HepG2 (cell line): ENCODE measurements at regions not wholly inside any gene's neighbourhood (a gene's known extent, or its start where the extent isn't known, plus 50 kb on each side); places are given as distances from the start of the nearest gene placed in this dataset.

Experiments used
- ATAC-seq: fragments of 200-7000 bp; cut with Tn5 transposase; 3 replicates; pipeline ENCODE4 v1.9.1; 2020; ENCODE audit warnings: mild to moderate bottlenecking, moderate library complexity
- BruUV-seq: library from RNA; stranded (reverse); fragments of 400-500 nt; replicated peaks from 2 replicates; lab custom pipeline; 2021; lab: Mats Ljungman, UMichigan
- CTCF ChIA-PET: fragments of 300-600 bp; formaldehyde crosslinking; extraction: SDS; loops from one replicate; lab custom pipeline; 2021; ENCODE audit warnings: low total read pairs, inconsistent platforms, low intra/inter-chr PET ratio; lab: Yijun Ruan, JAX
- POLR2A ChIA-PET: fragments of 350-600 bp; sonication (Branson Sonifier 250); formaldehyde crosslinking; loops from one replicate; lab custom pipeline; 2020; ENCODE audit warnings: antibody characterized with exemption, inconsistent platforms; lab: Yijun Ruan, JAX
- DNase-seq: peaks from one replicate; pipeline ENCODE4 v3.0.0-alpha.2; 2015; ENCODE audit warnings: low spot score
- FAIRE-seq: peaks from 3 replicates; lab custom pipeline; 2011; peaks lifted over from hg19 to GRCh38; lab: Jason Lieb, UNC
- H2AFZ ChIP-seq: one replicate; pipeline ENCODE4 v1.6.1; 2011; ENCODE audit warnings: low read length, inconsistent platforms
- H3K27ac ChIP-seq: fragments of 300-600 bp; 3 replicates; pipeline ENCODE4 v1.8.0; 2011; ENCODE audit warnings: mixed run types, mild to moderate bottlenecking, mixed read lengths, low read length, inconsistent platforms; ENCODE audit not compliant: insufficient read depth; ENCODE audit errors: extremely low read length
- H3K27me3 ChIP-seq, 2 experiments: fragments of 200-600 bp in 1 of 2; 2 replicates in 1 of 2; 3 replicates in 1 of 2; pipeline versions ENCODE4 v1.6.0 to v1.8.0; 2011; ENCODE audit warnings: low read length in 2 of 2, mild to moderate bottlenecking in 2 of 2, moderate library complexity in 2 of 2, inconsistent platforms in 1 of 2; ENCODE audit not compliant: insufficient read depth in 2 of 2, control insufficient read depth in 1 of 2
- H3K36me3 ChIP-seq, 2 experiments: fragments of 200-600 bp in 1 of 2; replicated peaks in 1 of 2; 2 replicates in 1 of 2; 3 replicates in 1 of 2; pipeline versions ENCODE4 v1.5.1 to v1.8.0; 2011; ENCODE audit warnings: low read length in 2 of 2, inconsistent platforms in 1 of 2; ENCODE audit not compliant: insufficient read depth in 2 of 2, control insufficient read depth in 1 of 2
- H3K4me1 ChIP-seq: 2 replicates; pipeline ENCODE4 v1.5.1; 2012; ENCODE audit warnings: low read length, inconsistent platforms; ENCODE audit not compliant: insufficient read depth
- H3K4me2 ChIP-seq: 2 replicates; pipeline ENCODE4 v1.6.0; 2011; ENCODE audit warnings: low read depth, low read length, inconsistent platforms
- H3K4me3 ChIP-seq, 3 experiments: fragments of 200-600 bp in 1 of 3; sonication (generic), shearing (Covaris generic) in 1 of 3; replicated peaks in 1 of 3; 2 replicates each; pipeline ENCODE4 v1.5.1; 2011 to 2016; ENCODE audit warnings: low read length in 3 of 3, inconsistent platforms in 2 of 3, low read depth in 2 of 3, mild to moderate bottlenecking in 2 of 3, control low read depth in 1 of 3, mixed read lengths in 1 of 3; ENCODE audit not compliant: insufficient read depth in 1 of 3
- H3K79me2 ChIP-seq: one replicate; pipeline ENCODE4 v1.6.1; 2011; ENCODE audit warnings: low read length, inconsistent platforms; ENCODE audit not compliant: insufficient read depth
- H3K9ac ChIP-seq: 2 replicates; pipeline ENCODE4 v1.6.0; 2011; ENCODE audit warnings: mild to moderate bottlenecking, low read depth, low read length, inconsistent platforms; ENCODE audit not compliant: insufficient read depth
- H3K9me3 ChIP-seq: 2 replicates; pipeline ENCODE4 v1.5.1; 2012; ENCODE audit warnings: mild to moderate bottlenecking, low read length
- H4K20me1 ChIP-seq: 2 replicates; pipeline ENCODE4 v1.6.0; 2011; ENCODE audit warnings: inconsistent platforms, mild to moderate bottlenecking, low read length, moderate library complexity; ENCODE audit not compliant: insufficient read depth
- FOXP1 ChIP-seq, 2 experiments: fragments of 450-650 bp in 1 of 2; IDR thresholded peaks; 2 replicates each; pipeline ENCODE4 v1.6.1; 2017 to 2018; ENCODE audit warnings: antibody characterized with exemption in 1 of 2
- SAP130 ChIP-seq: IDR thresholded peaks from 2 replicates; pipeline ENCODE4 v1.6.1; 2016; ENCODE audit warnings: low read depth
- SCMH1 ChIP-seq: sonication (generic); formaldehyde crosslinking; IDR thresholded peaks from 2 replicates; pipeline ENCODE4 v1.9.0; 2021; ENCODE audit warnings: missing genetic modification reagents, mild to moderate bottlenecking, borderline replicate concordance
- SPEN ChIP-seq: sonication (generic); formaldehyde crosslinking; IDR thresholded peaks from 2 replicates; pipeline ENCODE4 v1.5.1; 2020; ENCODE audit warnings: low read depth, mild to moderate bottlenecking, missing genetic modification reagents
- ZFP82 ChIP-seq: sonication (generic); formaldehyde crosslinking; IDR thresholded peaks from 2 replicates; pipeline ENCODE4 v1.5.1; 2020; ENCODE audit warnings: mild to moderate bottlenecking, missing genetic modification reagents, borderline replicate concordance
- ZKSCAN8 ChIP-seq: IDR thresholded peaks from 2 replicates; pipeline ENCODE4 v1.6.1; 2016; ENCODE audit warnings: borderline replicate concordance, missing genetic modification reagents, missing compliant biosample characterization
- ZNF431 ChIP-seq: sonication (generic); formaldehyde crosslinking; IDR thresholded peaks from 2 replicates; pipeline ENCODE4 v1.9.0; 2022; ENCODE audit warnings: missing genetic modification reagents, low read depth, mild to moderate bottlenecking, borderline replicate concordance
- ZNF577 ChIP-seq: sonication (generic); formaldehyde crosslinking; IDR thresholded peaks from 2 replicates; pipeline ENCODE4 v1.4.0; 2020; ENCODE audit warnings: mild to moderate bottlenecking, low read depth, missing genetic modification reagents, borderline replicate concordance
- ZNF678 ChIP-seq: sonication (generic); formaldehyde crosslinking; IDR thresholded peaks from 2 replicates; pipeline ENCODE4 v1.4.0; 2020; ENCODE audit warnings: mild to moderate bottlenecking, missing genetic modification reagents
- WGBS: methylation state at CpG from one replicate; pipeline ENCODE4 v1.1.6; 2017; ENCODE audit warnings: low lambda C conversion rate; 5-methylcytosine and 5-hydroxymethylcytosine counted together
- in situ Hi-C: cut with HindIII; loops from 2 replicates; pipeline ENCODE4 v1.10.0; 2017; ENCODE audit warnings: low pct_unique_long_range_greater_than_20kb; ENCODE audit not compliant: extremely low pct_ligation_motif_present
- intact Hi-C: fragments of 100-400 bp; cut with micrococcal nuclease; formaldehyde crosslinking; loops from one replicate; pipeline ENCODE4 v1.10.0; 2022; ENCODE audit not compliant: unreplicated experiment
- TF ChIP-seq, protein P1 (sequence below): sonication (generic); formaldehyde crosslinking; IDR thresholded peaks from 2 replicates; pipeline ENCODE4 v1.5.0; 2020; ENCODE audit warnings: missing genetic modification reagents, mild to moderate bottlenecking, borderline replicate concordance
- TF ChIP-seq, protein P2 (sequence below): sonication (generic); formaldehyde crosslinking; conservative IDR thresholded peaks from 2 replicates; pipeline ENCODE4 v1.8.0; 2022; ENCODE audit warnings: low read depth, missing genetic modification reagents
- TF ChIP-seq, protein P3 (sequence below): sonication (generic); formaldehyde crosslinking; IDR thresholded peaks from 2 replicates; pipeline ENCODE4 v1.4.0; 2020; ENCODE audit warnings: mild to moderate bottlenecking, missing genetic modification reagents

- no peak for TF ChIP-seq ZKSCAN8 (CRISPR knock-in tag)
Observed at GRCh38 chr10:117875793-117876192, 170.9 kb downstream of the RAB11FIP2 start (continued).

DNA sequence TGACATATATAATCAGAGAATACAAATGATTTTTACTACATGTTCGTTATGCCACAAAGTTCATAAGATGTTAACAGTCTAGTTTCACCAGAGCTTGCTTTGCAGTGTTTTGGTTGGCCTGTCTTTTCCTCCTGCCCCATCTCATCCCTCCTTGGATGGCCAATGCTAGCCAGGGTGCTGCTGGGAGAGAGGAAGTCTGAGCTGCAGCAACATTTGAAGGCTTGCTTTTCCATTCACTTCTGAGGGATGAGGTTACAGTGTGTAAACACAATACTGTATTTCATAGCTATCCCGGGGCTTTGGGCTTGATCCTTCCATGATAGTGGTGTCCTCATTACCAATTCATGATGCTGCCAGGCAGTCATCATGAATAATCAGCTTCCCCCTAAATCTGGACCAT lies 170.5 kb downstream of the RAB11FIP2 start:
- Histone ChIP-seq H3K36me3 (no peaks in the 10 kb centered on the region), H3K27ac (no peak overlapping the region), H3K4me1 (no peaks in the 10 kb centered on the region), H3K9me3 (no peaks in the 10 kb centered on the region), H4K20me1 (no peaks in the 10 kb centered on the region), H3K9ac (no peak overlapping the region), H3K4me3 (no peak overlapping the region), H3K27me3 (no peaks in the 10 kb centered on the region), H3K4me2 (no peak overlapping the region), H2AFZ (no peak overlapping the region), H3K79me2 (no peaks in the 10 kb centered on the region)
- intact Hi-C loops, result no loop called here
- 0% methylated on average over 2 of the region's 2 CpGs for WGBS
- no peak for FAIRE-seq
- BruUV-seq, result no TSS peak
- ChIA-PET POLR2A (no interaction called here), CTCF (no interaction called here)
- in situ Hi-C loops, result no loop called here
- DNase-seq, result no peak
- ATAC-seq, result no peak
- TF ChIP-seq ZFP82 (CRISPR knock-in tag) (no peak), SAP130 (CRISPR knock-in tag) (no peak), ZNF678 (CRISPR knock-in tag) (no peak), SCMH1 (no peak), FOXP1 (IDR thresholded peaks at IDR 0.05) (no peak), FOXP1 (CRISPR knock-in tag; IDR thresholded peaks at IDR 0.05) (no peak), ZNF577 (no peak), ZNF431 (CRISPR knock-in tag) (no peak), SPEN (CRISPR knock-in tag) (no peak)
- TF ChIP-seq, protein P1, sequence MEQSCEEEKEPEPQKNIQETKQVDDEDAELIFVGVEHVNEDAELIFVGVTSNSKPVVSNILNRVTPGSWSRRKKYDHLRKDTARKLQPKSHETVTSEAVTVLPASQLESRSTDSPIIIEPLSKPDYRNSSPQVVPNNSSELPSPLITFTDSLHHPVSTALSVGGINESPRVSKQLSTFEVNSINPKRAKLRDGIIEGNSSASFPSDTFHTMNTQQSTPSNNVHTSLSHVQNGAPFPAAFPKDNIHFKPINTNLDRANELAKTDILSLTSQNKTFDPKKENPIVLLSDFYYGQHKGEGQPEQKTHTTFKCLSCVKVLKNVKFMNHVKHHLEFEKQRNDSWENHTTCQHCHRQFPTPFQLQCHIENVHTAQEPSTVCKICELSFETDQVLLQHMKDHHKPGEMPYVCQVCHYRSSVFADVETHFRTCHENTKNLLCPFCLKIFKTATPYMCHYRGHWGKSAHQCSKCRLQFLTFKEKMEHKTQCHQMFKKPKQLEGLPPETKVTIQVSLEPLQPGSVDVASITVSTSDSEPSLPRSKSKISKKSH (CRISPR knock-in tag), result no peak
- TF ChIP-seq, protein P2, sequence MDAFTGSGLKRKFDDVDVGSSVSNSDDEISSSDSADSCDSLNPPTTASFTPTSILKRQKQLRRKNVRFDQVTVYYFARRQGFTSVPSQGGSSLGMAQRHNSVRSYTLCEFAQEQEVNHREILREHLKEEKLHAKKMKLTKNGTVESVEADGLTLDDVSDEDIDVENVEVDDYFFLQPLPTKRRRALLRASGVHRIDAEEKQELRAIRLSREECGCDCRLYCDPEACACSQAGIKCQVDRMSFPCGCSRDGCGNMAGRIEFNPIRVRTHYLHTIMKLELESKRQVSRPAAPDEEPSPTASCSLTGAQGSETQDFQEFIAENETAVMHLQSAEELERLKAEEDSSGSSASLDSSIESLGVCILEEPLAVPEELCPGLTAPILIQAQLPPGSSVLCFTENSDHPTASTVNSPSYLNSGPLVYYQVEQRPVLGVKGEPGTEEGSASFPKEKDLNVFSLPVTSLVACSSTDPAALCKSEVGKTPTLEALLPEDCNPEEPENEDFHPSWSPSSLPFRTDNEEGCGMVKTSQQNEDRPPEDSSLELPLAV (CRISPR knock-in tag), result no peak
- TF ChIP-seq, protein P3, sequence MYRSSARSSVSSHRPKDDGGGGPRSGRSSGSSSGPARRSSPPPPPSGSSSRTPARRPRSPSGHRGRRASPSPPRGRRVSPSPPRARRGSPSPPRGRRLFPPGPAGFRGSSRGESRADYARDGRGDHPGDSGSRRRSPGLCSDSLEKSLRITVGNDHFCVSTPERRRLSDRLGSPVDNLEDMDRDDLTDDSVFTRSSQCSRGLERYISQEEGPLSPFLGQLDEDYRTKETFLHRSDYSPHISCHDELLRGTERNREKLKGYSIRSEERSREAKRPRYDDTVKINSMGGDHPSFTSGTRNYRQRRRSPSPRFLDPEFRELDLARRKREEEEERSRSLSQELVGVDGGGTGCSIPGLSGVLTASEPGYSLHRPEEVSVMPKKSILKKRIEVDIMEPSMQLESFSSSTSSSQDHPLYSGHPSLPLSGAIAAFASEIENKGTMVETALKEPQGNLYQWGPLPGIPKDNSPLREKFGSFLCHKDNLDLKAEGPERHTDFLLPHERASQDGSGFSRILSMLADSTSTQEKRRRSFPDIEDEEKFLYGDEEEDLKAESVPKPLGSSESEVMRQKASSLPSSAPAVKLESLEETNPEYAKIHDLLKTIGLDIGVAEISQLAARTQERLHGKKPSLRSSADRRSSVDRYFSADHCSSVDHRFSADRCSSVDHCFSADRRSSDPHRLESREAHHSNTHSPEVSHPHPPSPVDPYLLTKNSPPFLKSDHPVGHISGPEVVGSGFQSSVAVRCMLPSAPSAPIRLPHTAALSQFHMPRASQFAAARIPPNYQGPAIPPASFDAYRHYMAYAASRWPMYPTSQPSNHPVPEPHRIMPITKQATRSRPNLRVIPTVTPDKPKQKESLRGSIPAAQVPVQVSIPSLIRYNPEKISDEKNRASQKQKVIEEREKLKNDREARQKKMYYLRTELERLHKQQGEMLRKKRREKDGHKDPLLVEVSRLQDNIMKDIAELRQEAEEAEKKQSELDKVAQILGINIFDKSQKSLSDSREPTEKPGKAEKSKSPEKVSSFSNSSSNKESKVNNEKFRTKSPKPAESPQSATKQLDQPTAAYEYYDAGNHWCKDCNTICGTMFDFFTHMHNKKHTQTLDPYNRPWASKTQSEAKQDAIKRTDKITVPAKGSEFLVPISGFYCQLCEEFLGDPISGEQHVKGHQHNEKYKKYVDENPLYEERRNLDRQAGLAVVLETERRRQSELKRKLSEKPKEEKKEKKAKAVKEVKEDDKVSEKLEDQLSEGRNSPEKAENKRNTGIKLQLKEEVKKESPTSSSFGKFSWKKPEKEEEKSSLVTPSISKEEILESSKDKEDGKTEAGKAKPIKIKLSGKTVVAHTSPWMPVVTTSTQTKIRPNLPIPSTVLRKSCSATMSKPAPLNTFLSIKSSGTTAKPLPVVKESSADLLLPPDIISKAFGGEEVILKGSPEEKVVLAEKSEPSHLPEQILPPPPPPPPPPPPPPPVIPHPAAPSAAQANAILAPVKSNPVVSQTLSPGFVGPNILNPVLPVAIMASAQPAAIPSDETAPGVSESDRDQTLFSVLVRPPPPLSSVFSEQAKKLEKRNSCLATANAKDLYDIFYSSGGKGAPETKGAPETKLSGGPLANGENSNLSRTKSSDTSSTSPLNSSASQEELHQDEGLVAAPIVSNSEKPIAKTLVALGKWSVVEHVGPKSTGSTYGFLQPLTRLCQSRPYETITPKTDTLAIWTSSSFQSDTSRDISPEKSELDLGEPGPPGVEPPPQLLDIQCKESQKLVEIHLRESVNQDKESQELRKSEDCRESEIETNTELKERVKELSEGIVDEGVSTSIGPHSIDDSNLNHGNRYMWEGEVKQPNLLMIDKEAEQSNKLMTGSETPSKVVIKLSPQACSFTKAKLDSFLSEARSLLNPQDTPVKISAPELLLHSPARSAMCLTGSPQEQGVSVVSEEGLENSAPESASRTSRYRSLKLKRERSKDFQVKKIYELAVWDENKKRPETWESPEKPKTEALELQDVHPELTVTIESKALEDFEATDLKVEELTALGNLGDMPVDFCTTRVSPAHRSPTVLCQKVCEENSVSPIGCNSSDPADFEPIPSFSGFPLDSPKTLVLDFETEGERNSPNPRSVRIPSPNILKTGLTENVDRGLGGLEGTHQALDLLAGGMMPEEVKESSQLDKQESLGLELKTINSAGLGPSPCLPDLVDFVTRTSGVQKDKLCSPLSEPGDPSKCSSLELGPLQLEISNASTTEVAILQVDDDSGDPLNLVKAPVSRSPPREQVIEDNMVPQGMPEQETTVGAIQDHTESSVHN (CRISPR knock-in tag), result no peak
